HG03159 (cell line): ENCODE measurements at regions not wholly inside any gene's neighbourhood (a gene's known extent, or its start where the extent isn't known, plus 50 kb on each side); places are given as distances from the start of the nearest gene placed in this dataset.
"Not testable (repeated sequence)": the region's sequence is repeated elsewhere in the genome, so short reads cannot be mapped to it uniquely, and the experiment has no call there.

Experiments
- ATAC-seq: cut with Tn5 transposase; IDR thresholded peaks from one replicate; pipeline ENCODE4 v1.9.1; 2021; ENCODE audit warnings: mild to moderate bottlenecking, moderate library complexity; ENCODE audit not compliant: unreplicated experiment

DNA sequence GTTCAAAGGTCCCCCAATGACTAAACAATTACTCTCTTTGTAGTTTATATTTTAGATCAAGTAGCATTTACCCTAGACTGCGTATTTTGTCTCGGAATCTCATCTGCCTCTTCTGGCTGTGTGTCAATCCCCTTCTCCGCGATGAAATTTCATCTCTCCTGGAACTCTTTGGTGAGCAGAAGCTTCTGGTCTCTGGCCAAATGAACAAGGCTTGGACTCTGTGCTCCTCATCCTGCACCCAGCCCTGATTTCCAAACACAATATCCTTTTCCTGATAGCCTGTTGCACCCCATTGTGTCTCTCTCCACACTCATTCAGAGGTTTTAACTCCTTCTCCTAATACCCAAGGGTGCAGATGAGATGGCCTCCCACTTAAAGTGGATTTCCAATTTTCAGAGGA, 609.4 kb upstream of the CDH5 start:
- ATAC-seq: no peak

DNA sequence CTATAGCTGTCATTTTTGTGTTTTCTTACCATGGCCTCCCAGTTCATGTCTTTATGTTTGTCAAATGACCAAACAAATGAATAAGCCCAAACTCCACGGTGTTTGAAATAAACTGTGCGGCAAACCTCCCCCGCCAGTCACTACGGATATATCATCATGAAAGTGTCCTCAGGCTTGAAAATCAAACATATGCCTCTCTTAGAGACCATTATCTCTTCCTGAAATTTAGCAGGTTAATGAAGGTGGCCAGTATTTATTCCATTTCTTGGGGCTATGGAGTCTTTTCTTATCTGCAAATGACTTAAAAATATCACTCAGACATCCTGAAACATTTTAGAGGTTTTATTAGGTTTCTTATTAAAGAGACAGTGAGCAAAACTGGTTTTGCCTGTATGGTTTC, 610.3 kb upstream of the CDH5 start:
- ATAC-seq: no peak

- no peak for ATAC-seq
These were observed 611.4 kb upstream of the CDH5 start for GRCh38 chr16:65754820-65755691.

GRCh38 chr16:65752522-65752844, 614.0 kb upstream of the CDH5 start:
- no peak for ATAC-seq

- no peak for ATAC-seq
These were observed 614.6 kb upstream of the CDH5 start for GRCh38 chr16:65751622-65752521.

DNA sequence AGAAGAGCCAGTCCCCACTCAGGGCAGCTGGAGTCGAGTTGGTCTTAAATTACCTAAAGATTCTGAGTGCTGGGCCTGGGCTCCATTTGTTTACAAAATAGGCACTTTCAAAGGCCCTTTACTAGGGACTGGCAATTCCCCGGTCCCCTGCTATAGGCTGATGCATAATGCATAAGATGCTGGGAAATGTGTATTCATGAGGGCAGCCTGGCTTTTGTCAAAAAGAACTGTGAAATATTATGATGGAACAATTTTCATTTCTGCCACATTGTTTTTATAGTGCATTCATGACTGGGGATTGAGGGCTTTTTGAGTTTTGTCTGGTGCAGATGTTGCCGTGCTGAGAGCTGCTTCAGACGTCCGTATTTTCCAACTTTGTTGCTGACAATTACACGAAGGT, 617.0 kb upstream of the CDH5 start:
- ATAC-seq: no peak

GRCh38 chr16:65746941-65747340, 619.5 kb upstream of the CDH5 start:
- no peak for ATAC-seq

DNA sequence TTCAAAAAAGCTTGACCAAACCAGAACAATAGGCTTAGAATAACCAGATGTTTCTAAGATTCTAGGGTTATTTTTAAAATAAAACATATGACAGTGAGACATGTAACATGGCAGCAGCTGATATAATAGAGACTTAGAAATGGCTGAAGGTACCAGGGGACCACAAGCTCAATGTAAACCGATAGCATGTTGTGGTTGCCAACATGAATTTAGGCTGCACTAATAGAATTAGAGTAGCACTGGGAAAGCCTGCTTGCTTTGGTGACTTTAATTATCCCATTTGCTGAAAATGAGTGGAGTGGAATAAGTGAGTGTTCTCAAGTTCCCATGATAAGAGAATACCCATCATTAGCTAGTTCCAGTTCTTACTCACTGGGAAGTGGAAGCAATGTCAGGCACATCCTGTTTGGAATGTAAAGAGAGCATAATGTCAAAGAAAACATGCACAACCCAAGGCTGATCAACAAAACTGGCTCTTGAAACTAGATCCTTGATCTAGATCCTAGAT, 621.2 kb upstream of the CDH5 start:
- no peak for ATAC-seq

DNA sequence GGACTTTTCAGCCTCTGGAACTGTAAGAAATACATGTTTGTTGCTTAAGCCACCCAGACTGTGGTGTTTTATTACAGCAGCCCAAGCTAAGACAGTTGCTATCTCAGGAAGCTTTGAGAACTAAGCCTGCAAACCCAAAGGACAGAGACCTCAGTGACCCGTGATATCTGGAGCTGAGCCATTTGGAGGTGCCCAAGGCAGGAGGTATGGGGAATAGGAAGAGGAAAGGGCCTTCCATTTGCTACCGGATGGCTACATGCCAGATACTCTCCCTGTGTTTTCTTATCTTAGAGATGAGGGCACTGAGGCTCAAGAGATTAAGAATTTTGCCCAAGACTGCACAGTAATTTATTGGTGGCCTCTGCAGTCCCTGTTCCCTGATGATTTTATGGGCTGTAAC, 622.1 kb upstream of the CDH5 start:
- ATAC-seq: no peak

DNA sequence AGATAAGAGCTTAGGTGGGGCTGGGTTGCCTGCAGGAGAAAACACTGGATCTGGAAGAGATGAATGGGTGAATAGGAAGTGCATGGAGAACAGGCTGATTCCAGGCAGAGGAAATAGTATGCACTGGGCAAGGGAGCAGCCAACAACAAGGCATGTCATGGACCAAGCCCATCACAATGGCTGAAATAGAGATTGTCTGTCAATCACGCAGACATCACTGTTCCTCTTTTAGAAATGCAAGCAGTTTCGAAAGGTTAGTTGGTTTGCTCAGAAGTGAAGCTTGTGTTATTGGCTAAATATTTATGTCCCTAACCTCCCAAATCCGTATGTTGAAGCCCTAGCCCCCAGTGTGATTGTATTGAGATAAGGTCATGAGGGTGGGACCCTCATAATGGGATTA, 621.7 kb upstream of the CDH11 start:
- no peak for ATAC-seq

DNA sequence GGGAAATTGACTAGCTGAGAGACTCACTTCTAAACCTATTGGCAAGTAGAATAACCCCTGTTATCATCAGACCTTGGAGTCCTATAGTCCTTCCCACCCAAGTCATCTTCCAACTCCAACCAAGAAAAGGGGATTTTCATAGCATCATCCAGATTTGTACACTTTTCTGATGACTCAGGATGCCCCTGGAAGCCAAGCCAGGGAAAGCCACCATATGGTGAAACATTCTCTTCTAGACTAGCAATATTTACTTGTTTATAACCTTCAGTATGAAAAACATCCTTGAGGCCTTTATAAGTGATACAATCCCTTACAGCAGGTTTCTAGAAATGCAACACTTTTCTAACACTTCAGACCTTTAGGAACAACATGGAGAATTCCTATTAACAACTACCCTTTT, 618.8 kb upstream of the CDH11 start:
- ATAC-seq: no peak

- ATAC-seq: no peak
These were observed 617.7 kb upstream of the CDH11 start for GRCh38 chr16:65739518-65739917.

- ATAC-seq: no peak
These were observed 616.0 kb upstream of the CDH11 start for GRCh38 chr16:65737831-65738230.

DNA sequence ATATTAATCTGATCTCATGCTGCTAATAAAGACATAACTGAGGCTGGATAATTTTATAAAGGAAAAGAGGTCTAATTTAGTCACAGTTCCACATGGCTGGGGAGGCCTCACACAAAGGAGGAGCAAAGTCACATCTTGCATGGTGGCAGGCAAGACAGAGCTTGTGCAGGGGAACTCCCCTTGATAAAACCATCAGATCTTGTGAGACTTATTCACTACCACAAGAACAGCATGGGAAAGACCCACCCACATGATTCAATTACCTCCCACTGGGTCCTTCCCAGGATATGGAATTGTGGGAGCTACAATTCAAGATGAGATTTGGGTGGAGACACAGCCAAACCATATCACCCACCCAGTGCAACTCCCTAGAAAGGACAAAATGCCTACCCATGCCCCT, 613.8 kb upstream of the CDH11 start:
- ATAC-seq: not testable (repeated sequence)

DNA sequence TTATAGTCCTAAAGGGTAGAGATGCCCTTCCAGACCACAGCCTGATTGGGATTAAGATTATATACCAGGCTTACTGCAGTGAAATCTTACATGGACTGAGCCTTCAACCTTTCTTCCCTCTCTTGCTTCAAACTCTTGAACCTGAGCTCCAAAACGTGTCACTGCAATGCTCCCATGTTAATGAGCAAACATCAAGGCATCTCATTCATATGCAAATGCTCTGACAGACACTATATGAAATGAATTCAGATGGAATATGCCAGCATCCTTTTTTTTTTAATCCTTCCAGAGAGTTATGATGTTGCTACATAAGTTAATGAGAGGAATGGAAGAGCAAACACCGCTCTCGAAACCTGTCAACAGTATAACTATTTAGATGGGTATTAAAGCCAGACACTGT, 611.9 kb upstream of the CDH11 start:
- ATAC-seq: no peak

DNA sequence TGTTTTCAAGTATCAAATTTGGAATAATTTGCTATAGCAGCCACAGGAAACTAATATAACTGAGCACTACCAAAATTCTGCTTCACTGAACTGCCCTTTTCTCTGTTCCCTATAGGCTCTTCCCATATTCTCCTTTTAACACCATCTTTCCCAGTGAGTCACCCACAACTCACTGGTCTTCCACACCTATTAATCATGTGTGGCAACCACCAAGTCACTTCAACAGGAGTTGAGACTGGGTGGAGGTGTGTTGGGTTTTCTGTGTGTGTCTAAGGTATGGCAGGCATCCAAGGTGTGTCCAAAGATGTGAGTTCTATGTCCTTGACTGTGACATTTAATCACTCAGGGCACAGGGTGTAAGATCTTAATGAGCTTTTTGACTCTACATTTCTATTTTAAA, 610.0 kb upstream of the CDH11 start:
- no peak for ATAC-seq

DNA sequence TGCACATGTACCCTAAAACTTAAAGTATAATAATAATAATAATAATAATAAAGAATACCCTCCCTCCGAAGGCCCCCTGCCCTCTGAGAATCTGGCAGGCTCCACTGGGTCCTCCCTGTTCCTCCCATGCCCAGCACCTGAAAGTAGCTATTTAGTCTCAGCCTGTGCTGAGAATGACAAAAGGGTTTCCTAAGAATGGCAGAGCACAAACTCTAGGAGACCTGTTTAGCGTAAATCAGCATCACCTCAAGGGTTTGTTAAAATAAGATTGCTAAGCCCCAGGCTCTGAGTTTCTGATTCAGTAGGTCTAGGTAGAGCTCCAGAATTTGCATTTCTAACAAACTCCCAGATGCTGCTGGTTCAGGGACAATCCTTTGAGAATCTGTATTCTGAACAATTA, 606.8 kb upstream of the CDH11 start:
- no peak for ATAC-seq

DNA sequence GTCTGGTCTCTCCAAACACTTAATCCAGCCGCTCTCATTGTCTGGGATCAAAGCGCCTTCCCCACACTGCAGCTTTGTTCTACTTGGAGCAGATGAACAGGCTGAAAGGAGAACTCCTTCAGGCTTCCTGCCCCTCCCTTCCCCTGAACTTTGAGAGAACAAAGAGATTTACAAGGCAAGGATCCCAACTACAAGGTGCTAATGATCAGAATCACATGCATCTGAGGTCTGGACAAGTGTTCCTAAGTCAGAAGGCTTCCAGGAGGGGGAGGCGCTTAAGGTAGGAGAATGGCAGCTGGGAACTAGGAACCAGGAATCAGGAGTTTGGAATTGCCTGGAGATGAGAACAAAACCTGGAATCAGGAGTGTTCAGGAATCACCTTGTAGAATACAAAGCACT, 606.3 kb upstream of the CDH11 start:
- no peak for ATAC-seq

GRCh38 chr16:65727534-65728137, 605.8 kb upstream of the CDH11 start:
- no peak for ATAC-seq

DNA sequence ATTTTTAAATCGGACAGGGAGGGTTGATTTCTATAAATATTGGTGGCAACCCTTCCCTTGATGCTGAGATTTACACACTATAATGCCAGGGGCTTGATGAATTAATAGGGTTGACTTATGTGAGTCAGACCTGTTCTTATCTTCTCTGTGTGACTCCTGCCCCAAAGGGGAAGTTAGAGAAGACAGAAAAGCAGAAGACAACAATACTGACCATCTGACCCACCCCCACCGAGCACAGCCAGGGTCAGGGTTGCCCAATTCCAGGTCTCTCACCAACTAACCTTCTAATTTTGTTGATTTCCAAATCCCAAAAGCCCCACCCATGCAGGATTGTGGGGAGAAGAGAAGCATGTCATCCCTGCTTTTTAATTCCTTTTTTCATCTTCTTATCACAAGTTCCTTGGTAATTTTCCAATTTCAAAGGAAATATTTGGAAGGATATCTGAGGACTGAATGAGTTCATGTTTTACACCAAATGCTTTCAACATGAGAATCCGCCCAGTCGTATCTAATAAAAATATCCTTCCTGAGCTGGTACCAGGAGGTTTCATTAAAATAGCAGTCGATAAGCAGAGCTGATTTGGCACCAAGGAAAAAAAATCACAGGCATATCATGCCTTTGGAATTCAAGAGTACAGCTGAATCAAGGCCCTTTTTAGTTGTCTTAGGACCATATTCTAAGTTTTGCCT, 603.4 kb upstream of the CDH11 start:
- no peak for ATAC-seq

DNA sequence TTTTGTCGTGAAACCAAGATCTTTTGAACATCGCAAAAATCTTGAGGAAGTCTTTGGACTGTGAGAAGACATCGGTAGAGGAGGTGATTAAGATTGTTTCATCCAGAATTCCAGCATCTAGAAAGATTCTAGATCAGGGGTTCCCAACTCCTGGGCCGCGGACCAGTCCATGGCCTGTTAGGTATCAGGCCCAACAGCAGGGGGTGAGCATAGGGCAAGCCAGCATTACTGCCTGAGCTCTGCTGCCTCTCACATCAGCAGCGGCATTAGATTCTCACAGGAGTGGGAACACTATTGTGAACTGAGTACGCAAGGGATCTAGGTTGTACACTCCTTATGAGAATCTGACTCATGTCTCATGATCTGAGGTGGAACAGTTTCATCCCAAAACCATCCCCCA, 600.6 kb upstream of the CDH11 start:
- no peak for ATAC-seq
